ENCODE measurements at regions not wholly inside any gene's neighbourhood (a gene's known extent, or its start where the extent isn't known, plus 50 kb on each side); places are given as distances from the start of the nearest gene placed in this dataset.

- H3K4me1 ChIP-seq, result no peaks in the 10 kb centered on the region
- no peaks in the 10 kb centered on the region for H3K27me3 ChIP-seq
- DNase-seq, result no peak
- no peak overlapping the region for H3K4me3 ChIP-seq
- no peaks in the 10 kb centered on the region for H3K9me3 ChIP-seq
- intact Hi-C loops (cut with DNase I), result no loop called here
- H3K27ac ChIP-seq, result no peak overlapping the region
- TF ChIP-seq, protein P1, sequence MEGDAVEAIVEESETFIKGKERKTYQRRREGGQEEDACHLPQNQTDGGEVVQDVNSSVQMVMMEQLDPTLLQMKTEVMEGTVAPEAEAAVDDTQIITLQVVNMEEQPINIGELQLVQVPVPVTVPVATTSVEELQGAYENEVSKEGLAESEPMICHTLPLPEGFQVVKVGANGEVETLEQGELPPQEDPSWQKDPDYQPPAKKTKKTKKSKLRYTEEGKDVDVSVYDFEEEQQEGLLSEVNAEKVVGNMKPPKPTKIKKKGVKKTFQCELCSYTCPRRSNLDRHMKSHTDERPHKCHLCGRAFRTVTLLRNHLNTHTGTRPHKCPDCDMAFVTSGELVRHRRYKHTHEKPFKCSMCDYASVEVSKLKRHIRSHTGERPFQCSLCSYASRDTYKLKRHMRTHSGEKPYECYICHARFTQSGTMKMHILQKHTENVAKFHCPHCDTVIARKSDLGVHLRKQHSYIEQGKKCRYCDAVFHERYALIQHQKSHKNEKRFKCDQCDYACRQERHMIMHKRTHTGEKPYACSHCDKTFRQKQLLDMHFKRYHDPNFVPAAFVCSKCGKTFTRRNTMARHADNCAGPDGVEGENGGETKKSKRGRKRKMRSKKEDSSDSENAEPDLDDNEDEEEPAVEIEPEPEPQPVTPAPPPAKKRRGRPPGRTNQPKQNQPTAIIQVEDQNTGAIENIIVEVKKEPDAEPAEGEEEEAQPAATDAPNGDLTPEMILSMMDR (IDR thresholded peaks at IDR 0.05), result no peak
- no peak for ATAC-seq
- H3K36me3 ChIP-seq, result no peaks in the 10 kb centered on the region
Measured at GRCh38 chr1:73499671-73500070, 698.3 kb downstream of the LRRIQ3 start.

- DNase-seq (peak; percentile 42), ATAC-seq (no peak)
- intact Hi-C loops (cut with DNase I), result no loop called here
- H3K36me3 ChIP-seq, result no peaks in the 10 kb centered on the region
- no peak overlapping the region for H3K4me3 ChIP-seq
- H3K27ac ChIP-seq, result no peak overlapping the region
- H3K4me1 ChIP-seq, result no peaks in the 10 kb centered on the region
- TF ChIP-seq, protein P1 (IDR thresholded peaks at IDR 0.05), result no peak
- H3K9me3 ChIP-seq, result no peaks in the 10 kb centered on the region
- H3K27me3 ChIP-seq, result no peaks in the 10 kb centered on the region
Measured at GRCh38 chr1:73491621-73492020, 706.4 kb downstream of the LRRIQ3 start.

- Histone ChIP-seq H3K4me1 (no peaks in the 10 kb centered on the region), H3K9me3 (no peaks in the 10 kb centered on the region), H3K27ac (no peak overlapping the region), H3K36me3 (no peaks in the 10 kb centered on the region), H3K4me3 (no peak overlapping the region), H3K27me3 (no peaks in the 10 kb centered on the region)
- TF ChIP-seq, protein P1 (IDR thresholded peaks at IDR 0.05), result no peak
- intact Hi-C loops (cut with DNase I), result no loop called here
- ATAC-seq (no peak), DNase-seq (no peak)
Measured at GRCh38 chr1:73475316-73475870, 722.6 kb downstream of the LRRIQ3 start.

DNA sequence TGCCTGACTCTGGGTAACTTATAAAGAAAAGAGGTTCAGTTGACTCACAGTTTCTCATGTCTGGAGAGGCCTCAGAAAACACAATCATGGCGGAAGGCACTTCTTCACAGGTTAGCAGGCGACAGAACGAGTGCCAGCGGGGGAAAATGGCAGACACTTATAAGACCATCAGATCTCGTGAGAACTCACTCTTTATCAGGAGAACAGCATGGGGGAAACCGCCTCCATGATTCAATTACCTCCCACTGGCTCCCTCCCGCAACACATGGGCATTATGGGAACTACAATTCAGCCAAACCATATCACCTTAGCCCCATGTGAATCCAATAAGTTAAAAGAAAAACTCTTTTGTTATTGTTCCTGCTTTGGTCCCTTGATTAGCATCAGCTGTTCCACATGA is 725.2 kb downstream of the LRRIQ3 start:
- Histone ChIP-seq H3K27me3 (no peaks in the 10 kb centered on the region), H3K36me3 (no peaks in the 10 kb centered on the region), H3K4me3 (no peak overlapping the region), H3K4me1 (no peaks in the 10 kb centered on the region), H3K9me3 (no peaks in the 10 kb centered on the region), H3K27ac (no peak overlapping the region)
- intact Hi-C loops (cut with DNase I), result no loop called here
- DNase-seq, result no peak
- TF ChIP-seq, protein P1 (IDR thresholded peaks at IDR 0.05), result no peak
- ATAC-seq, result no peak

DNA sequence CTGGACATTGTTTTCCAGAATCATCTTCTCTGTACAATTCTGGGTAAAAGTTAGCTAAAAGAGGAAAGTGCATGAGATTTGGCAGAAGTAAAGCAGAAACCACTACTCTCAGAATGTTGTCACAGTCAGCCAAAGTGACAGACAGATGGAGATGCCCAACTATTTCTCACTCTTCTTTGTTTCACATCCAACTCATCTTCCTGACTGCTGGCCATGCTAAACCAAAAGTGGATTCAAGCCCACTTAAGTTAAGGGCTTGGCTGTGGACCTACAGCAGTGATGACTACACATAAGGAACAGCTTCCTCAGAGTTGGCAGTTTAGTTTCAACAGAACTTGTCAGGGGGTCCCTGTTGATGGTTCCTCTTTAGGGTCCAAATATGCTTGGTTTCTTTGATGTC is 730.2 kb downstream of the LRRIQ3 start:
- Histone ChIP-seq H3K4me1 (no peaks in the 10 kb centered on the region), H3K9me3 (no peaks in the 10 kb centered on the region), H3K27me3 (no peaks in the 10 kb centered on the region), H3K36me3 (no peaks in the 10 kb centered on the region), H3K4me3 (no peak overlapping the region), H3K27ac (no peak overlapping the region)
- ATAC-seq, result no peak
- intact Hi-C loops (cut with DNase I), result no loop called here
- no peak for DNase-seq
- TF ChIP-seq, protein P1 (IDR thresholded peaks at IDR 0.05), result no peak

DNA sequence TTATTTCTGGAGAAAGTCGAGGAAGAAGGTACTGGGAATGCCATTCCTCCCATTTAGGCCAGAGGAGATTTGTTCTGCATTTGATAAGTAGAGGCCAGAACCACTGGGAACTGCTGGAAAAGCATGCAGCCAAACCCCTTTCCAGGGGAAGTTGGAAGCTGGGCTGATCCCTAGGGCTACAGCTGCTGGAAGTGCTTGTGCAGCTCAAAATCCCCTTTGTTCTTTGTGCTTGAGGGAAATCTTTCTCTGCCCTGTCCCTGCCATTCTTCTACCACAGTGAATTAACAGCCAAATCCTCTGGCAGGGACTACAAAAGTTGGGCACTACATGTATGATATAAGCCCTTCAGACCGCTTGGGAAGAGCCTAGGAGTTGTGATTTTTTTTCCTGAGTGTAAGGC is 734.1 kb downstream of the LRRIQ3 start:
- Histone ChIP-seq H3K36me3 (no peaks in the 10 kb centered on the region), H3K4me1 (no peaks in the 10 kb centered on the region), H3K27me3 (no peaks in the 10 kb centered on the region), H3K9me3 (no peaks in the 10 kb centered on the region), H3K27ac (no peak overlapping the region), H3K4me3 (no peak overlapping the region)
- intact Hi-C loops (cut with DNase I), result no loop called here
- ATAC-seq (no peak), DNase-seq (no peak)
- TF ChIP-seq, protein P1 (IDR thresholded peaks at IDR 0.05), result no peak
